Endothelial cell of umbilical vein (primary cell): ENCODE measurements at regions not wholly inside any gene's neighbourhood (a gene's known extent, or its start where the extent isn't known, plus 50 kb on each side); places are given as distances from the start of the nearest gene placed in this dataset.

Experiments used
- BruUV-seq: library from RNA; stranded (reverse); fragments of 400-500 nt; replicated peaks from 2 replicates; lab custom pipeline; 2021; lab: Mats Ljungman, UMichigan
- CTCF ChIA-PET: fragments of 300-600, 350-600 bp; sonication (Branson Sonifier 250); formaldehyde crosslinking; loops from one replicate; lab custom pipeline; 2021; ENCODE audit warnings: antibody characterized with exemption, inconsistent platforms; lab: Charles Lee
- POLR2A ChIA-PET: fragments of 300-600, 350-600 bp; sonication (Branson Sonifier 250); formaldehyde crosslinking; loops from one replicate; lab custom pipeline; 2021; ENCODE audit warnings: antibody characterized with exemption, inconsistent platforms; lab: Charles Lee
- DNase-seq: peaks from one replicate; pipeline ENCODE4 v3.0.0-alpha.2; 2011; ENCODE audit warnings: low read depth, low spot score
- FAIRE-seq: peaks from 2 replicates; lab custom pipeline; 2011; peaks lifted over from hg19 to GRCh38; lab: Jason Lieb, UNC
- H2AFZ ChIP-seq: 2 replicates; pipeline ENCODE4 v1.6.0; 2012; ENCODE audit warnings: low read depth, low read length, control low read depth, inconsistent platforms
- H3K27ac ChIP-seq: 2 replicates; pipeline ENCODE4 v1.5.1; 2011; ENCODE audit warnings: low read depth, mild to moderate bottlenecking, control low read depth, low read length, moderate library complexity; ENCODE audit not compliant: insufficient read depth
- H3K27me3 ChIP-seq, 2 experiments: 2 replicates each; pipeline versions ENCODE4 v1.6.0 to v1.6.1; 2011; ENCODE audit warnings: low read length in 2 of 2, mixed read lengths in 1 of 2; ENCODE audit not compliant: control insufficient read depth in 2 of 2, insufficient read depth in 2 of 2
- H3K36me3 ChIP-seq, 2 experiments: 2 replicates in 1 of 2; 3 replicates in 1 of 2; pipeline ENCODE4 v1.5.1; 2011; ENCODE audit warnings: low read length in 2 of 2, mild to moderate bottlenecking in 1 of 2, moderate library complexity in 1 of 2; ENCODE audit not compliant: control insufficient read depth in 2 of 2, insufficient read depth in 2 of 2; ENCODE audit errors: extremely low read depth in 1 of 2
- H3K4me1 ChIP-seq: 3 replicates; pipeline ENCODE4 v1.5.1; 2011; ENCODE audit warnings: mild to moderate bottlenecking, low read length; ENCODE audit not compliant: control insufficient read depth, insufficient read depth; ENCODE audit errors: extremely low read depth
- H3K4me2 ChIP-seq: 2 replicates; pipeline ENCODE4 v1.6.1; 2011; ENCODE audit warnings: low read length, control low read depth, mixed read lengths; ENCODE audit not compliant: insufficient read depth
- H3K4me3 ChIP-seq, 3 experiments: fragments of 200-600 bp in 1 of 3; sonication (generic), shearing (Covaris generic) in 1 of 3; replicated peaks in 1 of 3; 2 replicates each; pipeline ENCODE4 v1.5.1; 2011 to 2016; ENCODE audit warnings: control low read depth in 3 of 3, low read length in 3 of 3, mild to moderate bottlenecking in 2 of 3, inconsistent platforms in 1 of 3, low read depth in 1 of 3, moderate library complexity in 1 of 3; ENCODE audit not compliant: insufficient read depth in 1 of 3
- H3K79me2 ChIP-seq: 2 replicates; pipeline ENCODE4 v1.6.0; 2012; ENCODE audit warnings: low read length, inconsistent platforms; ENCODE audit not compliant: control insufficient read depth, insufficient read depth
- H3K9ac ChIP-seq: replicated peaks from 2 replicates; pipeline ENCODE3; 2011; ENCODE audit warnings: low read length, control low read depth; ENCODE audit not compliant: insufficient read depth; ENCODE audit errors: extremely low read depth
- H3K9me1 ChIP-seq: replicated peaks from 3 replicates; pipeline ENCODE4 v1.6.0; 2011; ENCODE audit warnings: mild to moderate bottlenecking, low read length; ENCODE audit not compliant: control insufficient read depth, insufficient read depth; ENCODE audit errors: extremely low read depth
- H3K9me3 ChIP-seq: replicated peaks from 2 replicates; pipeline ENCODE4 v1.5.1; 2012; ENCODE audit warnings: low read length, inconsistent platforms; ENCODE audit not compliant: control insufficient read depth, insufficient read depth
- H4K20me1 ChIP-seq: replicated peaks from 2 replicates; pipeline ENCODE3; 2011; ENCODE audit warnings: mild to moderate bottlenecking, low read length; ENCODE audit not compliant: control insufficient read depth, insufficient read depth; ENCODE audit errors: extremely low read depth
- EZH2 ChIP-seq: IDR thresholded peaks from 2 replicates; pipeline ENCODE4 v1.6.1; 2012; ENCODE audit warnings: borderline replicate concordance, low read depth, mild to moderate bottlenecking, moderate library complexity, low read length, inconsistent platforms; ENCODE audit not compliant: severe bottlenecking
- FOS ChIP-seq: IDR thresholded peaks from 2 replicates; pipeline ENCODE4 v1.6.1; 2011; ENCODE audit warnings: mild to moderate bottlenecking, low read length, moderate library complexity, borderline replicate concordance; ENCODE audit not compliant: insufficient read depth
- GATA2 ChIP-seq: IDR thresholded peaks from 2 replicates; pipeline ENCODE4 v1.7.0; 2011; ENCODE audit warnings: low read depth, mild to moderate bottlenecking, moderate library complexity, mixed read lengths, low read length; ENCODE audit not compliant: insufficient read length, insufficient read depth
- JUN ChIP-seq: IDR thresholded peaks from 2 replicates; pipeline ENCODE4 v1.6.1; 2011; ENCODE audit warnings: borderline replicate concordance, low read depth; ENCODE audit not compliant: insufficient read length, insufficient read depth
- MYC ChIP-seq: IDR thresholded peaks from one replicate; pipeline ENCODE4 v1.6.1; 2011; ENCODE audit warnings: mild to moderate bottlenecking, low read depth, low read length
- POLR2A ChIP-seq: IDR thresholded peaks from 2 replicates; pipeline ENCODE4 v1.6.1; 2012; ENCODE audit warnings: low read depth, mild to moderate bottlenecking, control low read depth, low read length
- POLR2AphosphoS5 ChIP-seq: IDR thresholded peaks from 2 replicates; pipeline ENCODE4 v1.6.1; 2012; ENCODE audit warnings: low read depth, mild to moderate bottlenecking, control low read depth, low read length, moderate library complexity; ENCODE audit not compliant: insufficient read depth
- dilution Hi-C: fragments of 300-500 bp; cut with MboI; formaldehyde crosslinking; loops from one replicate; pipeline ENCODE4 v1.15.0; 2019; ENCODE audit warnings: low sequenced_read_pairs; ENCODE audit not compliant: extremely low pct_ligation_motif_present
- intact Hi-C: fragments of 100-400 bp; cut with micrococcal nuclease; formaldehyde crosslinking; loops from one replicate; pipeline ENCODE4 v1.10.0; 2022
- TF ChIP-seq, protein P1 (sequence below), 2 donors: IDR thresholded peaks; 1 replicate in 1 of 2; 2 replicates in 1 of 2; pipeline ENCODE4 v1.5.1; 2011; ENCODE audit warnings: low read length in 2 of 2, mild to moderate bottlenecking in 2 of 2, moderate library complexity in 2 of 2, control low read depth in 1 of 2, inconsistent platforms in 1 of 2, low read depth in 1 of 2; ENCODE audit not compliant: insufficient read depth in 1 of 2; ENCODE audit errors: extremely low read depth in 1 of 2
- TF ChIP-seq, protein P2 (sequence below): IDR thresholded peaks from 2 replicates; pipeline ENCODE4 v1.6.1; 2011; ENCODE audit not compliant: insufficient read depth, insufficient read length

DNA sequence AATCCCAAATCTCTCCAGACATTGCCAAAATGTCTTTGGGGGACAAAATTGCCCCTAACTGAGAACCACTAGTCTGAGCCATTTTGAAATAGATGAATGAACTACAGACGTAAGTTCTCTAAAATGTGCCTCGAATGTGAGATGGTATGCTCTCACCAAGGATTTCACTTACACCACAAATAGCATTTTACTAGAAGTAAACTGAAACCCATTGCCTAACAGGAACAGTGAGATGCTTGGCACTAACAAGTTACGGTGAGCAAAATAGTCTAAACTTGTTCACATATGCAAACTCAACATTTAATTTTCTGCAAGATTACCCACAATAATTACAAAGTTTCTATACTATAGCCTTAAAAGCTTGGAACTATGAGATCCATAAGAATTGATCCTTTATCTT lies 343.6 kb upstream of the ESRRG start:
- H3K4me2 ChIP-seq: no peak overlapping the region
- intact Hi-C loops (no loop called here), dilution Hi-C loops (no loop called here)
- DNase-seq (no peak), FAIRE-seq (no peak)
- no peak overlapping the region for H3K27ac ChIP-seq
- no peaks in the 10 kb centered on the region for H3K79me2 ChIP-seq
- CTCF ChIA-PET: no interaction called here
- no peaks in the 10 kb centered on the region for H3K9me1 ChIP-seq
- H3K4me3 ChIP-seq: no peak overlapping the region
- H3K9ac ChIP-seq: no peak overlapping the region
- no peaks in the 10 kb centered on the region for H4K20me1 ChIP-seq
- TF ChIP-seq FOS (no peak), MYC (no peak), GATA2 (no peak), POLR2AphosphoS5 (no peak), EZH2 (no peak), POLR2A (no peak), JUN (no peak)
- TF ChIP-seq, protein P1, sequence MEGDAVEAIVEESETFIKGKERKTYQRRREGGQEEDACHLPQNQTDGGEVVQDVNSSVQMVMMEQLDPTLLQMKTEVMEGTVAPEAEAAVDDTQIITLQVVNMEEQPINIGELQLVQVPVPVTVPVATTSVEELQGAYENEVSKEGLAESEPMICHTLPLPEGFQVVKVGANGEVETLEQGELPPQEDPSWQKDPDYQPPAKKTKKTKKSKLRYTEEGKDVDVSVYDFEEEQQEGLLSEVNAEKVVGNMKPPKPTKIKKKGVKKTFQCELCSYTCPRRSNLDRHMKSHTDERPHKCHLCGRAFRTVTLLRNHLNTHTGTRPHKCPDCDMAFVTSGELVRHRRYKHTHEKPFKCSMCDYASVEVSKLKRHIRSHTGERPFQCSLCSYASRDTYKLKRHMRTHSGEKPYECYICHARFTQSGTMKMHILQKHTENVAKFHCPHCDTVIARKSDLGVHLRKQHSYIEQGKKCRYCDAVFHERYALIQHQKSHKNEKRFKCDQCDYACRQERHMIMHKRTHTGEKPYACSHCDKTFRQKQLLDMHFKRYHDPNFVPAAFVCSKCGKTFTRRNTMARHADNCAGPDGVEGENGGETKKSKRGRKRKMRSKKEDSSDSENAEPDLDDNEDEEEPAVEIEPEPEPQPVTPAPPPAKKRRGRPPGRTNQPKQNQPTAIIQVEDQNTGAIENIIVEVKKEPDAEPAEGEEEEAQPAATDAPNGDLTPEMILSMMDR (IDR thresholded peaks at IDR 0.05; ENCODE audit: extremely low read depth in 1 of 2, insufficient read depth in 1 of 2, low read depth in 1 of 2, low read length in 2 of 2): no peak
- TF ChIP-seq, protein P2, sequence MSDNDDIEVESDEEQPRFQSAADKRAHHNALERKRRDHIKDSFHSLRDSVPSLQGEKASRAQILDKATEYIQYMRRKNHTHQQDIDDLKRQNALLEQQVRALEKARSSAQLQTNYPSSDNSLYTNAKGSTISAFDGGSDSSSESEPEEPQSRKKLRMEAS: no peak
- H3K9me3 ChIP-seq: peaks cover 2% of the 10 kb centered on the region
- H3K27me3 ChIP-seq: no peaks in the 10 kb centered on the region
- no peak overlapping the region for H2AFZ ChIP-seq
- POLR2A ChIA-PET: no interaction called here
- H3K4me1 ChIP-seq: no peaks in the 10 kb centered on the region
- H3K36me3 ChIP-seq: no peaks in the 10 kb centered on the region
- BruUV-seq: no TSS peak
